Effector memory CD4-positive, alpha-beta T cell (primary cell): ENCODE measurements at regions not wholly inside any gene's neighbourhood (a gene's known extent, or its start where the extent isn't known, plus 50 kb on each side); places are given as distances from the start of the nearest gene placed in this dataset.
"Not testable (repeated sequence)": the region's sequence is repeated elsewhere in the genome, so short reads cannot be mapped to it uniquely, and the experiment has no call there.

Source experiments
- DNase-seq, 3 donors: peaks; one replicate each; pipeline ENCODE4 v3.0.0-alpha.2; 2020
- H3K27ac ChIP-seq: 2 replicates; pipeline ENCODE4 v1.7.0; 2013; ENCODE audit warnings: mild to moderate bottlenecking, low read length, moderate library complexity; ENCODE audit not compliant: insufficient read depth, poor library complexity, severe bottlenecking
- H3K27me3 ChIP-seq: replicated peaks from 2 replicates; pipeline ENCODE4 v1.7.0; 2013; ENCODE audit warnings: mild to moderate bottlenecking, low read length; ENCODE audit not compliant: insufficient read depth, control insufficient read depth, poor library complexity, severe bottlenecking
- H3K36me3 ChIP-seq: 2 replicates; pipeline ENCODE4 v1.7.0; 2013; ENCODE audit warnings: mild to moderate bottlenecking, low read length, moderate library complexity; ENCODE audit not compliant: control insufficient read depth, insufficient read depth
- H3K4me1 ChIP-seq: 2 replicates; pipeline ENCODE4 v1.7.0; 2013; ENCODE audit warnings: low read length, mild to moderate bottlenecking; ENCODE audit not compliant: control insufficient read depth, insufficient read depth, poor library complexity, severe bottlenecking
- H3K4me3 ChIP-seq: 2 replicates; pipeline ENCODE4 v1.7.0; 2013; ENCODE audit warnings: low read length, low read depth, mild to moderate bottlenecking; ENCODE audit not compliant: insufficient read depth, poor library complexity, severe bottlenecking
- H3K9me3 ChIP-seq: 2 replicates; pipeline ENCODE4 v1.7.0; 2013; ENCODE audit warnings: mild to moderate bottlenecking, low read length, moderate library complexity; ENCODE audit not compliant: control insufficient read depth

GRCh38 chr2:234706086-234706485, 209.2 kb upstream of the ARL4C start:
- no peak for DNase-seq
- Histone ChIP-seq H3K9me3 (no peaks in the 10 kb centered on the region), H3K27ac (no peak overlapping the region), H3K4me3 (no peak overlapping the region), H3K4me1 (no peaks in the 10 kb centered on the region), H3K27me3 (no peaks in the 10 kb centered on the region), H3K36me3 (no peaks in the 10 kb centered on the region)

GRCh38 chr2:234705108-234705507, 208.2 kb upstream of the ARL4C start:
- no peak overlapping the region for H3K27ac ChIP-seq
- H3K9me3 ChIP-seq = no peaks in the 10 kb centered on the region
- no peaks in the 10 kb centered on the region for H3K27me3 ChIP-seq
- no peak overlapping the region for H3K4me3 ChIP-seq
- H3K36me3 ChIP-seq = no peaks in the 10 kb centered on the region
- no peak for DNase-seq
- no peaks in the 10 kb centered on the region for H3K4me1 ChIP-seq

DNA sequence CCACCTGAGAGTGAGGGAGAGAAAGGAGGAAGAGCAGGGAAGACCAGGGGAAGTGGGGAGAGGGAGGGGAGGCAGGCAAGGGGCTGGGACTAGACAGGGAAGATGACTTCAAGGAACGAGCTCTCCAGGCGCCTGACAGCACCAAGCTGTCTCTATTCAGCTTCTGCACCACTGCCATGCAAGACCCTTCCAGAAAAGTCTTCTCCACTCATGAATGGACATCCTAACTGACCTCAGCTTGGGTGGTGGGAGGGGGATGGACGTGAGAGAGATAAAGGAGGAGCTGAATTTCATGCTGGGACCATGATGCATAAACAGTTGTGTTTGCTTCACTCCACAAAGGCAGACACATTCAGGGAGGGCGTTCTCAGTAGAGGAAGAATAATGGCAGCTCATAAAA, 206.4 kb upstream of the ARL4C start:
- Histone ChIP-seq H3K27ac (no peak overlapping the region), H3K36me3 (no peaks in the 10 kb centered on the region), H3K27me3 (no peaks in the 10 kb centered on the region), H3K4me1 (no peaks in the 10 kb centered on the region), H3K9me3 (no peaks in the 10 kb centered on the region), H3K4me3 (no peak overlapping the region)
- no peak for DNase-seq

GRCh38 chr2:234702731-234703225, 205.9 kb upstream of the ARL4C start:
- H3K4me1 ChIP-seq = no peaks in the 10 kb centered on the region
- H3K9me3 ChIP-seq = no peaks in the 10 kb centered on the region
- no peak overlapping the region for H3K27ac ChIP-seq
- no peak for DNase-seq
- no peaks in the 10 kb centered on the region for H3K27me3 ChIP-seq
- no peaks in the 10 kb centered on the region for H3K36me3 ChIP-seq
- no peak overlapping the region for H3K4me3 ChIP-seq

GRCh38 chr2:234701841-234702240, 205.0 kb upstream of the ARL4C start:
- H3K27me3 ChIP-seq = no peaks in the 10 kb centered on the region
- H3K36me3 ChIP-seq = no peaks in the 10 kb centered on the region
- no peak overlapping the region for H3K4me3 ChIP-seq
- H3K27ac ChIP-seq = no peak overlapping the region
- no peaks in the 10 kb centered on the region for H3K9me3 ChIP-seq
- DNase-seq = no peak
- no peaks in the 10 kb centered on the region for H3K4me1 ChIP-seq

DNA sequence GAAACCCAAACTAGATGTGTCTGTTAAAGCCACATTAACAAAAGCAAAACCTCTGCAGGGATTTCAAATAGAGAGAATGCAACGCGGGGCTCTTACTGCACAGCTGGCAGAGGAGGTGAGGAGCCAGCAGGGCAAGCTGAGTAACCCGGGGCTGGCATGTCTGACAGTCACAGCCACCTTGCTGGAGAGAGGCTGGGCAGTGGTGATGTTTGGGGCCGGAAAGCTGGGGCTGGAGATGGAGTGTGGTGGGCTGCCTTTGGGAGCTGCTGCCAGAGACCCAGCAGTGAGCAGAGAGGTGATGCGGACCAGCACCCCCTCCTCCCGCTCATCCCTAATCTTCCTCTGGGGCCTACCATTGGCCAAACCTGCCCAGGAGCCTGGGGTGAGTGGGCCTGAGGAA, 204.5 kb upstream of the ARL4C start:
- no peaks in the 10 kb centered on the region for H3K9me3 ChIP-seq
- H3K4me1 ChIP-seq = no peaks in the 10 kb centered on the region
- no peaks in the 10 kb centered on the region for H3K27me3 ChIP-seq
- no peak overlapping the region for H3K27ac ChIP-seq
- DNase-seq = no peak
- H3K36me3 ChIP-seq = no peaks in the 10 kb centered on the region
- H3K4me3 ChIP-seq = no peak overlapping the region

- no peaks in the 10 kb centered on the region for H3K4me1 ChIP-seq
- DNase-seq = no peak
- no peak overlapping the region for H3K27ac ChIP-seq
- H3K36me3 ChIP-seq = no peaks in the 10 kb centered on the region
- H3K4me3 ChIP-seq = no peak overlapping the region
- H3K9me3 ChIP-seq = no peaks in the 10 kb centered on the region
- no peaks in the 10 kb centered on the region for H3K27me3 ChIP-seq
Measured at GRCh38 chr2:234699456-234699855, 202.6 kb upstream of the ARL4C start.

DNA sequence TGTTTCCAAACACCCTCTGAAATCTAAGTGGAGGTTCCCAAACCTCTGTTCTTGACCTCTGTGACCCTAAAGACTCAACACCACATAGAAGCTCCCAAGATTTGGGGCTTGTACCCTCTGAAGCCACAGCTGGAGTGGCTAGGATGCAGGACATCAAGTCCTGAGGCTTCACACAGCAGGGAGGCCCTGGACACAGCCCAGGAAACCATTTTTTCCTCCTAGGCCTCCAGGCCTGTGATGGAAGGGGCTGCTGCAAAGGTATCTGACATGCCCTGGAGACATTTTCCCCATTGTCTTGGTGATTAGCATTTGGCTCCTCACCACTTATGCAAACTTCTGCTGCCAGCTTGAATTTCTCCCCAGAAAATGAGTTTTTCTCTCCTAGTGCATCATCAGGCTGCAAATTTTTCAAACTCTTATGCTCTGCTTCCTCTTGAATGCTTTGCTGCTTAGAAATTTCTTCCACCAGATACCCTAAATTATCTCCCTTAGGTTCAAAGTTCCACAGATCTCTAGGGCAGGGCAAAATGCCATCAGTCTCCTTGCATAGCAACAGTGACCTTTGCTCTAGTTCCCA, 200.5 kb upstream of the ARL4C start:
- H3K36me3 ChIP-seq, H3K4me1 ChIP-seq, H3K9me3 ChIP-seq, H3K27me3 ChIP-seq, H3K4me3 ChIP-seq, DNase-seq, H3K27ac ChIP-seq: not testable (repeated sequence)

DNA sequence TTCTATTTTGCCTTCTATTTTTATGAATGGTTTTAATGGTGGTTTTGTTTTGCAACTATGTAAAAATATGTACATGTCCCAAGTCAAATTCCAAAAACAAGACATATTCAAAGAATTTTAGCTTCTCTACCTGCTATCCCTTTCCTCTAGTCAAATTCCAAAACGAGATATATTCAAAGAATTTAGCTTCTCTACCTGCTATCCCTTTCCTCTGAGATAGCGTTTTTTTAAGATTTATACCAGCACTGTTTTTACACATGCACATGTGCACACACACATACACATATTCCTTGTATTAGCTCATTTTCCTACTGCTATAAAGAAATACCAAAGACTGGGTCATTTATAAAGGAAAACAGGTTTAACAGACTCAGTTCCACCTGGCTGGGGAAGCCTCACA, 199.1 kb upstream of the ARL4C start:
- Histone ChIP-seq H3K27me3 (no peaks in the 10 kb centered on the region), H3K9me3 (no peaks in the 10 kb centered on the region), H3K27ac (no peak overlapping the region), H3K4me1 (no peaks in the 10 kb centered on the region), H3K4me3 (no peak overlapping the region), H3K36me3 (no peaks in the 10 kb centered on the region)
- no peak for DNase-seq

DNA sequence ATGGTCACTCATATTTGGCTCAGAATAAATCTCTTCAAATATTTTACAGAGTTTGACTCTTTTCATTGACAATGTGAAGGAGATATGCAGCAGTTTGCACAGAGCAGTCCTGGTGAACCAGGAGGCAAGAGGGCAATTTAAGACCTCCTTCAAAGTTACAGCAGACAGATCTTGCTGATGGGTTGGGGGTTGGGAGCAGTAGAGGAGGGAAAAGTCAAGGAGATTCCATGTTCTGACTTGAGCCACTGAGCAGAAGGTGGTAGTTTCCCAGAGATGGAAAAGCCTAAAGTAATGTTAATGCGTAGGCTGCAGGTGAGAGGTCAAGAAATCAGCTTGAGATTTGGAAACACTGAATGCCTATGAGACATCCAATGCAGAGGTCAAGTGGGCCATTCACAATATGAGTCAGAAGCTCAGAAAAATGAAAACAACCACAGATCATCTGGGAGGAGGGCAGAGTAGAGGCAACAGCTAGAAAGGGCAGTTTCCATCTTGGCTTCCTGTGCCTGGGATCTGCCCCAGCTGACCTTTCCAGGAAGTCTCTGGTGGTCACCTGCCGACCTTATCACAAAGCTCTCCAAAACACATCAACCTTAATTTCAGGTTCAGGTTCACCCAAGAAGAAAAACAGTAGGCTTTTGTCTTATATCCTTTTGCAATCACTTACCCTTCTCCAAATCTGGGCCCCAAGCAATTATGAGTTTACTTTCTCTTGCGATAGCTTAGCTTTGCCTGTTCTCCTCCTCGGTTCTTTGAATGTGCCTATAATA, 197.5 kb upstream of the ARL4C start:
- Histone ChIP-seq H3K4me3 (no peak overlapping the region), H3K27ac (no peak overlapping the region), H3K4me1 (no peaks in the 10 kb centered on the region), H3K27me3 (no peaks in the 10 kb centered on the region), H3K36me3 (no peaks in the 10 kb centered on the region), H3K9me3 (no peaks in the 10 kb centered on the region)
- DNase-seq = no peak
